NCI-H82 treated with DMSO at 0.1 percent for 48 hours (cell line): ENCODE measurements at regions not wholly inside any gene's neighbourhood (a gene's known extent, or its start where the extent isn't known, plus 50 kb on each side); places are given as distances from the start of the nearest gene placed in this dataset.

Experiments
- DNase-seq: peaks from one replicate; lab custom pipeline; 2025; ENCODE audit not compliant: unreplicated experiment; lab: John Stamatoyannopoulos, UW

- DNase-seq = no peak
Measured at GRCh38 chr2:18684206-18685038, 95.1 kb upstream of the NT5C1B start.

GRCh38 chr2:18682681-18683080 lies 93.3 kb upstream of the NT5C1B start:
- no peak for DNase-seq

GRCh38 chr2:18677280-18677679 lies 87.9 kb upstream of the NT5C1B start:
- no peak for DNase-seq

DNA sequence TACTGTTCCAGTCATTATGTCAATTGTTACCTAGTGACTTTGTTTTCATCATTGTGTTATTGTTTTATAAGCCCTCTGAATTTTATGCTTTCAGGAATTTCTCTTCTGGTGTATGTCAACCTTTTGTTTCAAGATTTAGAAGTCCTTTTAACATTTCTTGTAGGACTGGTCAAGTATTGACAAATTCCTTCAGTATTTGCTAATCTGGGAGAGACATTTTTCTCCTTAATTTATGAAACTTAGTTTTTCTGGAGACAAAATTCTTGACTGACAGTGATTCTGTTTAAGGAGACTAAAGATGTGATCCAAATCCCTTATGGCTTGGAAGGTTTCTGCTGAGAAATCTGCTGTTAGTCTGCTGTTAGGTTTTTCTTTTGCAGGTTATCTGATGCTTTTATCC lies 84.9 kb upstream of the NT5C1B start:
- DNase-seq = no peak

GRCh38 chr2:18671363-18671762 lies 82.0 kb upstream of the NT5C1B start:
- DNase-seq = no peak

GRCh38 chr2:18668221-18668620 lies 78.9 kb upstream of the NT5C1B start:
- no peak for DNase-seq

DNA sequence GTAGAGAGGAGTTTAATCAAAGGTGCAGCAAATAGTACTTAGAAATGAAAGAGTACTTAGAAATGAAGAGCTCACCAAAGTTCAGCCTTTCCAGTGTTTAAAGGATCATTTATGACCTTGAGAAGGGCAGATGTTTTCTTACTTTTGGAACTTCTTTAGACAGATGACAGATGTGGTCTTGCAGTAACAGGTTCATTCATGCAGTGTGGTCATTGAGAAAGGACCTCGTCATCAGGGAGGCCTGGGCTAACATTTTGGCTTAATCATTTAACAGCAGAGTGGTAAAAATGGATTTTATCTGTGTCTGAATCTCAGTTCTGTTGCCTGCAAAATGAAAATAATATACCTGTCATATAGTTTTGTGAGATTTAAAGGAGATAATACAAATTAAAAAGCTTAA lies 75.1 kb upstream of the NT5C1B start:
- DNase-seq = no peak

GRCh38 chr2:18663861-18664260 lies 74.5 kb upstream of the NT5C1B start:
- DNase-seq = no peak

DNA sequence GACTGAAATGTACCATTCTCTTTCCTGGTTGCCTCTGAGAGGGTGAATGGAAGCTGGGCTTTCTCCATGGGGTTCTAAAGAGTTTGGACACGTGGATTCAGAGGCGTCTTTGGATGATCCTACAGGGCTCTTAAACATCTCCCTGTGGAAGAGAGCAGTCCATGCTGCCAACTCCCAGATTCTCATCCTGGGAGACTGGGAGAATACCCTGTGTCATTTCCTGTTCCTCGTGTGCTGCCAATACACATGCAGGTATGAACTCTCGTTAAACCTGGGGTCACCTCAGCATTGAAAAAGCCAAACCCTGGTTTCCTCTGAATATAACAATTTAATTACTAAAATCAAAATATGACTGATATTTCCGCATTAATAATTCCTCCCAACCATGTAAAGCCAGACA lies 73.3 kb upstream of the NT5C1B start:
- DNase-seq = no peak

- no peak for DNase-seq
Measured at GRCh38 chr2:18659915-18660314, 70.5 kb upstream of the NT5C1B start.

- no peak for DNase-seq
Measured at GRCh38 chr2:18656048-18656447, 66.7 kb upstream of the NT5C1B start.

- no peak for DNase-seq
Measured at GRCh38 chr2:18651842-18652774, 62.7 kb upstream of the NT5C1B start.

GRCh38 chr2:18650221-18650620 lies 60.9 kb upstream of the NT5C1B start:
- DNase-seq = no peak

DNA sequence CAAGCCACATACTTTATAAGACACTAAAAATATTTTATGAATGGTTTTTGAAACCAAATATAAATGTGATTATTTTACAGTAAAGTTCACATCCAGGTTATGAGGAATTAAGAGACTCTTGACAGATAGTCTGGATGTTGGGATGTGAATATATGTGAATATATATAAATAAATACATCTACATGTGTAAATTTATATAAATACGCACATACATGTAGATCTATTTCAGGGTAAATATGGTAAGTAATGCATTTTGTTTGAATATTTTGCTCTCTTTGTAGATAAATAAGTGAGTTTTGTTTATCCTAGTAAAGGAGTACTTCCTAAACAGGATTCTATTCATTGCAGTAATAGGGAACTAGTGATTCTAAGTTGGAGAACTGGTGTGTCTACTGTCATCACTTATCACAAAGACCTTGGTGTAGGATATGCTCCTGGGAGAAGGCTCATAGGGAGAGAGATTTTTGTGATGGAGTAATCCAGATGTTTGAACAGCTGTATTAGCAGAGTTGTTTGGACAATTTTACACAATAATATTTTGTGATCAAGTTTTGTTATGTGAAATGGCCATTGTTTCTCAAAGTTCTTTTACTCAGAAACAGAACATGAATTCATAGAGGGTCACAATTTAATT lies 60.2 kb upstream of the NT5C1B start:
- no peak for DNase-seq

DNA sequence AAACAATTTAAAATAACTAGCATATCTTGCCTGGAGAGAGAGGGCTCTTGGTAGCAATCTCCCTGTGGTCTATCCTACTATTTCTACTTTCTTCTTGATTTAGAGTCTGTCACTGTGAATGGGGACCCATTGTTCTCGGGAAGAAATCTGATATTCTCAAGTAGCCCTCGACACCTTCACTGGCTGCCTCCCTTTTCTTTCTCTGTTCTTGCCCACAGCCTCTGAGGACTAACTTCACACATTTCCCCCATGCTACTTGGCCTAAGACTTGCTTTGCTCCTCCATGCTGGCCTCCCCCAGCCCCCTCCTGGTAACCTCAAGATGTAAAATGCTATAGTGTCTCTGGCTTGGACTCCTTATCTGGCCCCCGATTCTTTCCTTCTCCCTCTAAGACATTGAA lies 58.8 kb upstream of the NT5C1B start:
- DNase-seq = no peak

DNA sequence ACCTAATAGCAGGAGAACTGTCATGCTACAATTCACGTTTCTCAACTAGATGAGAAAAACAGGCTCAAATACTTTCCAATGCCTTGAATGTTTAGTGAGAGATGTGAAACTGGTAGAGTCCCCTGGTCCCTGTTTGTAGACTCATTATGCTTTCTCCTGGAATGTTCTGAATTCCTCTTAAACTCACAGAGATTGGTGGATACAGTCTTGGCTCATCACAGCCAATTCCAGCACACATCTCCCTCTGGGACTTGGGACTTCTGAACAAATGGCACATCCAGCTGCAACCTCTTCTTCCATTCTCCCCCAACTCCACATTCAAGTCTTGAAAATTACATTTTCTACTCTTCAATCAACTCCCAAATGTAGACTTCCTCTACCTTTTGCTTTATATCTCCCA lies 58.4 kb upstream of the NT5C1B start:
- no peak for DNase-seq

GRCh38 chr2:18645315-18645714 lies 55.9 kb upstream of the NT5C1B start:
- DNase-seq = no peak

DNA sequence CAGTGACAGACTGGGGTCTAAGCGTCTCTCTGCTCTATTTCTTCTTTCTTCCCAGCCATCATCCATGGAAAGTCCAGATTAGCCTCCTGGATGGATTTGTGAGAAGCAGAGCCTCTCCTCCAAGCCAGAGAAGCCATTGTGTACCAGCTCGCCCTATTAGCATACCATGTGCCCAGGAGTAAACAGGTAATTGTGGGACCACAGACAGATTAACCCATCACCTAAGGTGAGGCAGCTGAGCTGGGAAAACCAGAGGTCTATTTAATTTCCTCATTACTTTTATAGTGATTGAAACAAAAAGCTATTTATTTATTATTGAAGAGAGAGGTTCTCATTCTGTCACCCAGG lies 54.7 kb upstream of the NT5C1B start:
- no peak for DNase-seq

DNA sequence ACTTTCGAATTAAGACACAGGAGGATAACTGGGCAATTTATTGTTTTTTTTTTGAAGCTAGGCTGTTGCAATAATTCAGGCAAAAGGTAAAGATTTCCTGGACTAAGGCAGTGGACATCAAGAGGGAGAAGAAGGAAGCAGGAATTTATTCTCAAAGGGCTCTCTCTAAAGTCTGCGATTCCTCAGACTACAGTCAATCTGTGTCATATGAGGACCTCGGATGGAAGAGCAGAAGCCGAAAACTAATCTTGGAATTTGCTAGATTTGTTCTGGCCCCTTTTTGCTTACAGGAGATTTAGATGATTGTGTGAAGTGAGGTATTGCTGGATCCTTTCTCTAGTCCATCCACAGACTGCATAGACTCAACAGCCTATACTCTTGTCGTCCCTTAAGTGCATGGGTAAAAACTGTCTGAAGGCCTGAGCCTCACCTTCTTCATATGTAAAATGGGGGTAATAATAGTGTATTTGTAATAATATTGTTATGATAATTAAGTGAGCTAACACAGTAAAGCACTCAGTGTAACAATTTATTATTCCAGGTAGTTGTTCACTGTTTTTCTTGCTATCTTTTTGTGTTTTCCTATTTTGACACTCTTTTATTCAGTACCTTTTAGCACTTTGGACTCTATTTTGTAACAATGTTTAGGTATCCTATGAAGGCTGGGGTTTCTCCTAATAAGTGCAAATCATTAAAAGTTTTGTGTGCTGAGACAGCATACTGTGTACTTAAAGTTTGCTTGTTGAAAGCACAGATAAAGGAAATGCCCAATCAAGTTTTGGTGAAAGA lies 54.2 kb upstream of the NT5C1B start:
- no peak for DNase-seq

DNA sequence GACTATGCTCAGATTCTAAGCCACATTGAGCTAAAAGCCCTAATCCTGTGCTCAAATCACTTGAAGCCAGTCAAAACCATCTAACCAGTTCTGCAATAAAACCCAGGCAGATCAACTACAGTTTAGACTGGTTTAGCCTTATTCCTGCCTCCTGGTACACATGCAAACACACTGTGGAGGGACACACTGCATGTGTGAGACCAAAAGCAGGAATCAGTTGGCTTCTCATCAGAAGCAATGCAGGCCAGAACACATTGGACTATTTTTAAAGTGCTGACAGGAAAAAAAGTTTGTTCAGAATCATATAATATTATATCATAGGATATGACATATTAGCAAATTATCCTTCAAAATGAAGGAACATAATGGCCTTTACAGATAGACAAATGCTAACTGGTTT lies 52.5 kb upstream of the NT5C1B start:
- no peak for DNase-seq
